ENCODE measurements at regions not wholly inside any gene's neighbourhood (a gene's known extent, or its start where the extent isn't known, plus 50 kb on each side); places are given as distances from the start of the nearest gene placed in this dataset.

DNA sequence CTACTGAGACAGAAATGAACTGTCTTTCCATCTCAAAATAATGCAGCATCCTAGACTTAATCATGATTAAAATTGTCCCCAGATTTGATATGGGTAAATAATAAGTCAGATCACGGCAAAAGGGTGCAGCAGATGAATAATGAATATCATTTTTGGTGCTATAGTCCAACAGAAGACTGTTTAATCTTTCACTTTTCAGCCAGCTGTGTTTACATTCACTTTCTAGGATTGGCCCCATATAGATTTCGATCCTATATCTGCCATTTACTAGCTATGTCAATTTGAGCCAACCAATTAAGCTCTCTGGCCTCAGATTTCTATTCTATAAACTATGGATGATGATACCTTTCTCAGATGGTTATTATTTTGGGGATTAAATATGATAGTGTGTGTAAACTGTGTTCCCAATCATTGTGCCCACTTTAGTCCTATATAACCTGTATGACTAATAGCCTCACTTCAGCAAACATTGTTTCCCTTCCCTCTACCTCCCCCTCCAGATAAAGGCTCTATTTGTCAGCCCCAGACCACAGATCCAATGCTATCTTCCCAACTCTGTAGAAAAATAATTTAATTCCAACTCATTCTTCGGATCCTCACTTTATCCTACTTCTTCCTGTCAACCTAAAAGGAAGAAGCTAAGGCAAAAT, 53.6 kb upstream of the NT5E start:
- DNase-seq (ENCODE audit: low read depth in 2 of 2): no peak

DNA sequence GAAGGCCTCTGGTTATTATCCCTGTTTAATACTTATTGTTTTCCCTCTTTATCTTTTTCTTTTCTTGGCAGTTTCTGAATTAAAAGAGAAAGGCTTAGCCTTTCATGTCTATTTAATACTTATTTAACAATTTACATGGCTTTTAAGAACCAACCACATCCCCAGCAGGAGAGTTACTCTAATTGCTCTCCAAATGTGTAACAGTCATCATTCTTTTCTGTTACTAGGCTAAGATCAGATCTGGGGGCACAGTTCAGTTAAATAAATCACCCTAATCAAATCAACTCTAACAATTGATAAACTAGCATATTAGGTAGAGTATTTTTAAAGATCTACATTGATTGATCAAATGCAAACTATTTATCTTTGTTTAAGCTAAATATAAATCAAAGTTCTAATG, 54.1 kb upstream of the NT5E start:
- DNase-seq (ENCODE audit: low read depth in 2 of 2): no peak

DNA sequence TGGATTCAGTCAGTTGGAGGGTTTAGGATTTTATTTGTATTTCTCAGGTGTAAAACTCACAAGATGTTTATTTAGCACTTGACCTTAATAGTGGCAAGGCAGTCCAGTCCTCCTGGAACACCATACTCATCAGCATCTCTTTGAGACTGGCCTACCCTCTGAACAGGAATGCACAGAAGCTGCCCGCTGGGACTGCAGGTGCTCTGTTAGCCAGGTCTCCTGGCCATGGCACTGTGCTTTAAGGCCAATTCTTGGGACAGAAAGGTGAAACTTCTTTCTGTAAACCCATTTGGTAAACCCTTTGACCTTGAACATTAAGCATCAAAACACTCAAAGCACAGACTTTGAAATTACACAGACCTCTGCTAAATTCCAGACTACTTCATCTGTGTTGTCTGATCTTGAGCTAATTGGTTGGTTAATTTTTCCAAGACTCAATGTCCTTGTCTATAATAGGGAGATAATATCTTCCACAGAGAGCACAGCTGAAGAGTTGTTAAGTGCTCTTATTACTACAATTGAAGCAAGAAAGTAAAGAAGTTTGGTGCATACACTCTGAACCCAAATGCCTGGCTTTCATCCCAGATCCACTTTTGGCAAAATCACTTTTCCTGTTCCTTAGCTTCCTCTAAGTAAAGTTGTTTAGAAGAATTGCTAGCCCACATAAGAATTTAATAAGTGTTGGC, 54.9 kb upstream of the NT5E start:
- DNase-seq (ENCODE audit: low read depth in 2 of 2): no peak

- no peak for DNase-seq (ENCODE audit: low read depth in 2 of 2)
Observed at GRCh38 chr6:85394199-85394598, 55.7 kb upstream of the NT5E start.

DNA sequence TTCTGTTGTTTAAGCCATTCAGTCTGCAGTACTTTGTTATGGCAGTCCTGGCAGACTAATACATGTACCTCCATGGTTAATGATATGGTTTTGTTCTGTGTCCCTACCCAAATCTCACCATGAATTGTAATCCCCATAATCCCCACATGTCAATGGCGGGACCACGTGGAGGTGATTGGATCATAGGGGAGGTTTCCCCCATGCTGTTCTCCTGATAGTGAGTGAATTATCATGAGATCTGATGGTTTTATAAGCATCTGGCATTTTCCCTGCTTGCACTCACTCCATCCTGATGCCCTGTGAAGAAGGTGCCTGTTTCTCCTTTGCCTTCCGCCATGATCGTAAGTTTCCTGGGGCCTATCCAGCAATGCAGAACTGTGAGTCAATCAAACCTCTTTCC, 57.5 kb upstream of the NT5E start:
- no peak for DNase-seq (ENCODE audit: low read depth in 2 of 2)

DNA sequence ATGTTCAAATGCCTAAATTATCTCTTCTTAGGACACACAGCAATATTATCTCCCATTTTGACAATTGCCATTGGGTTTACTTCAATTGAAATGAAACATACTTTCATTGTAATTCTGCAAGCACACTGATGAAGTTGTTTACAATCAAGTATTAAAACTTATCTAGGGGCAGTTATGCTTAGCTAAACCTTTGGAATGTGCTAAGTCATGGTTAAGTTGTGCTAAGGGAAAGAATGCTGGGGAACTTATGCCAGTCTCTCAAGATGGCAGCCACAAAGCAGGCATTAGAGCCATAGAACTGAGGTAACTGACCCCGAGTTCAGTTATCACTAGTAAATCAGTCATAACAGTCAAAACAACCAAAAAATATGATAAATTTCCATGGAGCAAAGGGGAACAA, 59.1 kb upstream of the NT5E start:
- DNase-seq (ENCODE audit: low read depth in 2 of 2): no peak

DNA sequence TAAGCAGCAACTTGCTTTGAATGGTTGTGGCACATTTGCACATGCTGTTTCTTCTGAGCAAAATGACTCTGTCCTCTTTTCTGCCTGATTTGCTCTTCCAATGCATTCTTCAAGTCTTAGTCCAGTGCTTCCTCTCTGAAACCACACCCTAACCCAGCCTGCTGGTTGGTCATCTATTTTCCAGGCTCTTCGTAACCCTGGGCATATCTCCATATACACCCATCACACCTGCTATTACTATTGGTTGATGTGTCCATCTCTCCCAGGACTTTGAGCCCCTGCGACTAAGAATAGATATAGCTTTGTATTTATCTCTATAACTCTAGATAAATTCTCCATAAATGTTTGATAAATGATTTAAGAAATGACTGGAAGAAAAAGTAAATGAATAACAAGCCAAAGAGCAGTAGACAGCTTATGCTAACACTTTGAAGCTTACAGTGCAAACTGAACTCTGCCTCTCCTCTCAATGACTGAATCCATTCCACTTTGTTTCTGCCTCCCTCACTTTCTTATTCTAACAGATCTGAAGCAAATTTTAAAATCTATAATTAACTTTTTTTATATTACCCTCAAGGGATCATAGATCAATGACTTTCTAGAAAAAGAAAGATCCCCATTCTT, 59.7 kb upstream of the NT5E start:
- no peak for DNase-seq (ENCODE audit: low read depth in 2 of 2)

DNA sequence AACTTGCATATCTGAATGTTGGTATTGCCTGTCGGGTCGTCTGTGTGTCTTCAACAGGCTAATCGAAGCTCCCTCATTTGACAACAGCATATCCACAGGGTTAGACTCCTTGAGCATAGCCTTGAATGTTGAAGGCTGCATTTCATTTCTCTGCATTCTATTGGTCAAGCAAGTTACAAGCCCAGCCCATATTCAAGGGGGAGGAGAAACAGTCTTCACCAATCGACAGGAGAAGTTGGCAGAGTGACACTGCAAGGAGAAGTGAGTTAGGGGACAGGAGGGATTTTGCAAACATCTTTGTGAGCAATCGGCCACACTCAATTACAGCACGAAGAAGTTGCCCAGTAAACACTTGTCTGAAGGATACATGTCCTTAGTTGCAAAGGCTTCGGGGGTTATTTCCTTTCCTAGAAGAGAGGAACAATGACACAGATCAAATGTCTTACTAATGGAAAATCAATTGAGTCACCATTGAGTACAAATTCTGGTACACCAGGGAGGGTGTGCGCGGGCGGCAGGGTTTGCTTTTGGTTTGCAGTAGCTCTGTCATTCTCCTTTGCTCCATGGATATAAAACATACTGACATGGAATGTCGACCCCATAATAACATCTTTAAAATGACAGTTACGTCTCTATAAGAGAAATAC, 60.6 kb upstream of the NT5E start:
- DNase-seq (ENCODE audit: low read depth in 2 of 2): peak; percentile 21

- DNase-seq (ENCODE audit: low read depth in 2 of 2): no peak
Observed at GRCh38 chr6:85388531-85388930, 61.4 kb upstream of the NT5E start.

- no peak for DNase-seq (ENCODE audit: low read depth in 2 of 2)
Observed at GRCh38 chr6:85385636-85386315, 64.1 kb upstream of the NT5E start.

DNA sequence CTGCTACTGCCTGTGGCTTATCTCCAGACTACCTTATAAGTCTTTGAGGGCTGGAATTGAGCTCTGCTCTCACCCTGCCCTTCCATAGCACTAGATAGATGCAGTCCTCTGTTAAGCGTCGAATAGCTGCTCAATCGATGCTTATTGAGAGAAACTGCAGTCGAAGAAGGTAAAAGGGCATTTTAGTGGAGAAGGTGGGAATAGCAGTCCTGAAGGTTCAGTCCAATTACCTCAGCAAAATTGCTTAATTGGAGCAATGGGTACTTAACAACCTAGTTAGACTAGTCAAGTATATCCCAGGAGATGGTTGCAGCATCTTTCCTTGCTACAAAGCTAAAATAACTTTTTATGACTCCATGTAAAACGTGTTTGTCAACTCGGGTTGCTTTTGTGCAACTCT, 66.8 kb upstream of the NT5E start:
- no peak for DNase-seq (ENCODE audit: low read depth in 2 of 2)

DNA sequence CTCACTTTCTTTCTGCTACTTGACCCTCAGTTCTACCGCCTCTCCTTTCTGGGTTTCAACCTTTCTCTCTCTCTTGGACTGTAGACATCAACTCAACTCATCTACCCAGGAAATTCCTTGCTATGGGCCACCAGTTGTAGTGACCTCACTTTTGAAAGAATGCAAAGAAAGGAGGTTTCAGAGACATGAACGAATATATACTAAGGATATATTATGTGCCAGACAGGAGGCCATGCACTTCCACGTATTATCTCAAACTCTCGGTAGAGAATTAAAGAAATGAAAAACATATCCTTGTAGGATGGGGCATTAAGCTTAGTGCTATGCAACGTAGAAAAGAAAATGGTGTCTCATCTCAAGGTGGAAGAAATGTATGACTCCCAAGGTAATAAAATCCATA, 67.3 kb upstream of the NT5E start:
- DNase-seq (ENCODE audit: low read depth in 2 of 2): no peak

GRCh38 chr6:85372915-85373270, 77.0 kb upstream of the NT5E start:
- DNase-seq (ENCODE audit: low read depth in 2 of 2): no peak

GRCh38 chr6:85372188-85372914, 77.5 kb upstream of the NT5E start:
- no peak for DNase-seq (ENCODE audit: low read depth in 2 of 2)

DNA sequence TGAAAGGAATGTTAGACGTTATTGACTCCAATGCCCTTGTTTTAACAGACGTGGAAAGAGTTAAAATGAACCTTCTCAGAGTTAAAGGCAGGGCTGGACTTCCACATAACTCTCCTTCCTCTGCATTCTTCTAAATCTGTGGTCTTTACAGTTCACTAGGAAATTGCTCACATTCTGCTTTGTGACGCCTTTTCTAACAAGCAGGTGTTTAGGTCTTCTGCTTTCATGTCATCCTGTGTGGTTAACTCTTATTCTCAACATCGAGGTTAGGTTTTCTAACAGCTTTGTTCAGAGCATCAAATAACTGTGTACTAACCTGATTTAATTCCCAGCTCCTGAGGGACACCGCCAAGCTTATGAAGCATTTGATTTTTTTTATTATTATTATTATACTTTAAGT, 81.3 kb upstream of the NT5E start:
- DNase-seq (ENCODE audit: low read depth in 2 of 2): no peak

DNA sequence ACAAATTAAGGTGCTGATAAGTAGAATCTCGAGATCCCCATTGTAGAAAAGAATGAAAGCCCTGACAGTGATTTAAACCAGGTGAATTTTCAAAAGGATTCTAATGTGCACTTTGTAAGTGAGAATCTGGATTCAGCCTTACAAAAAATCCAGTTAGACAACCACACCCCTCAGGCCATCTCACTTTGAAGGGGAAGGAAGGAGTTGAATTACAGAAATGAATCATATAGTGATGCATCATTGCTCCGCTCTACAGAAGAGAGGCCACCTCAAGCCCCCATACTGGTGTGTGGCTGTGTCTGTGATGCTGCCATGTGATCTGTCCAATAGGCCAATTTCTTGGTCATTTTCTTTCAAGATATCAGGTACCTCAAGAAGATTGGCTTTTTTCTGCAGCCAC, 85.5 kb upstream of the NT5E start:
- DNase-seq (ENCODE audit: low read depth in 2 of 2): peak in 1 of 2 donors; percentile 4

- DNase-seq (ENCODE audit: low read depth in 2 of 2): no peak
Observed at GRCh38 chr6:85363870-85364269, 86.0 kb upstream of the NT5E start.

DNA sequence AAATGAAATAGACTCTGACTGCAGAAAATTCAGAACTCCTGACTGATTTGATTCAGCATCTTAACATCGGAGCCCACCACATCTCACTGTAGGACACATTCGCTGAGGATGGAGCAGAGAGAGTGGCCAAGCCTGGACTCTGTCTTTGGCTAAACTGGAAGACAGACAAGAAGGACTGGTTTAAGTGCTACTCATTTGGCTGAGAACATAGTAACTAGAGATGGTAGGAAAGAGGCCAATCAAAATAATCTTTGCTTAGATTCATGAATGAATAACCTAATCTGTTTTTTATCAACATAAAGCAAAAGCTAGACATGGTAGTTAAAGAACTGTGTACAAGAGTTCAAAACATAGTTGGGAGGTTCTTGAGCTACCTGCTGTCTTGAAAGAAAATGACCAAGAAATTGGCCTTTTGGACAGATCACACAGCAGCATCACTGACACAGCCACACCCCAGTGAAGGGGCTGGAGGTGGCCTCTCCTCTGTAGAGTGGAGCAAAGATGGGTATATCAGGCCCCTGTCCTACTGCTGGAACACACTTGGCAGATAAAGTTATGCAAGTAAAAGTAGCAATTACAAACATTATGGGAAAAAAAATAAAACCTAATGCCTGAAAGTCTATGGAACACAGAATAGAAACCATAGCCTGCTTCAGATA, 87.1 kb upstream of the NT5E start:
- no peak for DNase-seq (ENCODE audit: low read depth in 2 of 2)

DNA sequence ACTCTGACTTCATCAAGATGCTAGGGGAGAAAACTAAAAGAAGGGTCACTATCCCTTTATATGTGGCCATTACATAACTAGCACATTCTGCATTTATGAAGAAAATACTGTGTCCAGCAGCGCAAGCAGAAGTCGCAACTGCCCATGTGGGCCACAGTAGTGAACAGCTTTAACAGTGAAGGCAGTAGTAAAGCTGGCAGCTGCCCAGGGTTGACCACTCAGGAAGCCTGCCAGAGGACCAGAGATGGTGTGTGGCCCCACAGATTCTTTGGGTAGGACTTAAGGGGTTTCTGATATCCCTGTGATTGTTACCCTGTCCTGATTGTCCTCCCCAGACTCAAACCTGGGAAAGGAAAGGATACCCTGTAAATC, 88.3 kb upstream of the NT5E start:
- no peak for DNase-seq (ENCODE audit: low read depth in 2 of 2)

GRCh38 chr6:85360794-85361642, 88.9 kb upstream of the NT5E start:
- DNase-seq (ENCODE audit: low read depth in 2 of 2): no peak

All from stimulated activated CD8-positive, alpha-beta memory T cell treated with anti-CD3 and anti-CD28 coated beads, Interleukin-15, amount 100 ng/mL, for 48 hours (primary cell).